ENCODE measurements at regions not wholly inside any gene's neighbourhood (a gene's known extent, or its start where the extent isn't known, plus 50 kb on each side); places are given as distances from the start of the nearest gene placed in this dataset.

GRCh38 chr4:125573368-125573767, 258.6 kb downstream of the FAT4 start:
- no peaks in the 10 kb centered on the region for H3K9me3 Mint-ChIP-seq (ENCODE audit: insufficient read depth)
- H3K4me1 Mint-ChIP-seq: no peaks in the 10 kb centered on the region
- intact Hi-C loops (cut with micrococcal nuclease): no loop called here
- ATAC-seq (ENCODE audit: low read depth): no peak
- no peaks in the 10 kb centered on the region for H3K27me3 Mint-ChIP-seq
- Histone ChIP-seq H4K20me1 (ENCODE audit: control insufficient read depth, insufficient read depth, low read length, poor library complexity, severe bottlenecking) (no peaks in the 10 kb centered on the region), H3K27me3 (replicated peaks in 1 of 4; ENCODE audit: control extremely low read depth in 1 of 4, control insufficient read depth in 3 of 4, insufficient read depth in 4 of 4, low read length in 3 of 4) (no peaks in the 10 kb centered on the region), H3K27ac (ENCODE audit: low read length in 2 of 2) (no peak overlapping the region), H3K79me2 (ENCODE audit: control insufficient read depth, insufficient read depth, low read length) (no peaks in the 10 kb centered on the region), H3K4me1 (ENCODE audit: control insufficient read depth in 2 of 2, insufficient read depth in 2 of 2, low read length in 2 of 2) (no peaks in the 10 kb centered on the region), H2AFZ (ENCODE audit: insufficient read depth, low read depth, low read length, poor library complexity, severe bottlenecking) (no peak overlapping the region), H3K4me3 (ENCODE audit: control extremely low read depth in 1 of 5, extremely low read depth in 1 of 5, insufficient read depth in 1 of 5, low read depth in 2 of 5, low read length in 4 of 5) (no peak overlapping the region), H3K36me3 (replicated peaks in 1 of 2; ENCODE audit: control extremely low read depth in 1 of 2, control insufficient read depth in 1 of 2, extremely low read depth in 1 of 2, insufficient read depth in 2 of 2, low read length in 1 of 2) (no peaks in the 10 kb centered on the region), H3K9ac (ENCODE audit: low read length) (no peak overlapping the region), H3K4me2 (replicated peaks; ENCODE audit: low read depth, low read length, poor library complexity, severe bottlenecking) (no peak overlapping the region), H3K9me3 (ENCODE audit: control extremely low read depth in 1 of 3, control insufficient read depth in 2 of 3, insufficient read depth in 1 of 3, low read length in 2 of 3) (peaks cover 0 to 4% (median 0%) of the 10 kb centered on the region in 3 donors)
- H3K4me3 Mint-ChIP-seq: no peak overlapping the region
- TF ChIP-seq, protein P1, sequence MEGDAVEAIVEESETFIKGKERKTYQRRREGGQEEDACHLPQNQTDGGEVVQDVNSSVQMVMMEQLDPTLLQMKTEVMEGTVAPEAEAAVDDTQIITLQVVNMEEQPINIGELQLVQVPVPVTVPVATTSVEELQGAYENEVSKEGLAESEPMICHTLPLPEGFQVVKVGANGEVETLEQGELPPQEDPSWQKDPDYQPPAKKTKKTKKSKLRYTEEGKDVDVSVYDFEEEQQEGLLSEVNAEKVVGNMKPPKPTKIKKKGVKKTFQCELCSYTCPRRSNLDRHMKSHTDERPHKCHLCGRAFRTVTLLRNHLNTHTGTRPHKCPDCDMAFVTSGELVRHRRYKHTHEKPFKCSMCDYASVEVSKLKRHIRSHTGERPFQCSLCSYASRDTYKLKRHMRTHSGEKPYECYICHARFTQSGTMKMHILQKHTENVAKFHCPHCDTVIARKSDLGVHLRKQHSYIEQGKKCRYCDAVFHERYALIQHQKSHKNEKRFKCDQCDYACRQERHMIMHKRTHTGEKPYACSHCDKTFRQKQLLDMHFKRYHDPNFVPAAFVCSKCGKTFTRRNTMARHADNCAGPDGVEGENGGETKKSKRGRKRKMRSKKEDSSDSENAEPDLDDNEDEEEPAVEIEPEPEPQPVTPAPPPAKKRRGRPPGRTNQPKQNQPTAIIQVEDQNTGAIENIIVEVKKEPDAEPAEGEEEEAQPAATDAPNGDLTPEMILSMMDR (IDR thresholded peaks at IDR 0.05): no peak
- CTCF ChIA-PET: no interaction called here
- WGBS (ENCODE audit: insufficient coverage): 91% methylated on average over 2 of the region's 3 CpGs
- H3K27ac Mint-ChIP-seq: no peak overlapping the region
- POLR2A ChIA-PET: no interaction called here
- no peak for DNase-seq

DNA sequence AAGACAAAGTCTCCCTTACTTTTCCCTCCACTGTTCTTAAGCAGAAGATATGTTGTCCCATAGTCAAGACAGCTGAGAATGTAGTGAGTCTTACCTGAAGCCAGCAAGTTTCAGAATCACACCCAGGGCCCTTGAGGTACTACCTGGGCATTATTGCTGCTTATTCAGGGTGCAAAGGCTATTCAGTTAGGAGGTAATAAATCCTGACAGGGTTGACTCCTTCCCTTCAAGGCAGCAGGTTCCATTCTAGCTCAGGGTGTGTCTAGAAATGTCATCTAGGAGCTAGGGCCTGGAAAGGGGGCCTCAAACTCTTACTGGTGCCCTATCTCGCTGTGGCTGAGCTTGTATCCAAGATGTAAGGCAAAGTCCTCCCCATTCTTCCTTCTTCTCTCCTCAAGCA, 259.0 kb downstream of the FAT4 start:
- Histone ChIP-seq H3K27ac (ENCODE audit: low read length in 2 of 2) (no peak overlapping the region), H3K27me3 (replicated peaks in 1 of 4; ENCODE audit: control extremely low read depth in 1 of 4, control insufficient read depth in 3 of 4, insufficient read depth in 4 of 4, low read length in 3 of 4) (no peaks in the 10 kb centered on the region), H3K36me3 (replicated peaks in 1 of 2; ENCODE audit: control extremely low read depth in 1 of 2, control insufficient read depth in 1 of 2, extremely low read depth in 1 of 2, insufficient read depth in 2 of 2, low read length in 1 of 2) (no peaks in the 10 kb centered on the region), H2AFZ (ENCODE audit: insufficient read depth, low read depth, low read length, poor library complexity, severe bottlenecking) (no peak overlapping the region), H3K9ac (ENCODE audit: low read length) (no peak overlapping the region), H3K9me3 (ENCODE audit: control extremely low read depth in 1 of 3, control insufficient read depth in 2 of 3, insufficient read depth in 1 of 3, low read length in 2 of 3) (peaks cover 0 to 4% (median 0%) of the 10 kb centered on the region in 3 donors), H3K4me1 (ENCODE audit: control insufficient read depth in 2 of 2, insufficient read depth in 2 of 2, low read length in 2 of 2) (no peaks in the 10 kb centered on the region), H4K20me1 (ENCODE audit: control insufficient read depth, insufficient read depth, low read length, poor library complexity, severe bottlenecking) (no peaks in the 10 kb centered on the region), H3K79me2 (ENCODE audit: control insufficient read depth, insufficient read depth, low read length) (no peaks in the 10 kb centered on the region), H3K4me3 (ENCODE audit: control extremely low read depth in 1 of 5, extremely low read depth in 1 of 5, insufficient read depth in 1 of 5, low read depth in 2 of 5, low read length in 4 of 5) (no peak overlapping the region), H3K4me2 (replicated peaks; ENCODE audit: low read depth, low read length, poor library complexity, severe bottlenecking) (no peak overlapping the region)
- Mint-ChIP-seq H3K27ac (no peak overlapping the region), H3K4me3 (no peak overlapping the region), H3K9me3 (ENCODE audit: insufficient read depth) (no peaks in the 10 kb centered on the region), H3K4me1 (no peaks in the 10 kb centered on the region), H3K27me3 (no peaks in the 10 kb centered on the region)
- ATAC-seq (ENCODE audit: low read depth) (no peak), DNase-seq (no peak)
- intact Hi-C loops (cut with micrococcal nuclease): no loop called here
- TF ChIP-seq EZH2 (IDR thresholded peaks at IDR 0.05; ENCODE audit: borderline replicate concordance, insufficient read depth, low read depth, low read length, poor library complexity, severe bottlenecking): no peak
- TF ChIP-seq, protein P1 (IDR thresholded peaks at IDR 0.05): no peak
- ChIA-PET POLR2A (no interaction called here), CTCF (no interaction called here)
- no CpG with 5 or more reads among the region's 1 CpG for WGBS (ENCODE audit: insufficient coverage)

Data from B cell (primary cell).